ENCODE measurements at regions not wholly inside any gene's neighbourhood (a gene's known extent, or its start where the extent isn't known, plus 50 kb on each side); places are given as distances from the start of the nearest gene placed in this dataset.

GRCh38 chr12:27870939-27871338 lies 90.9 kb upstream of the MANSC4 start:
- no peaks in the 10 kb centered on the region for H3K9me3 ChIP-seq (ENCODE audit: low read depth, low read length, poor library complexity, severe bottlenecking)
- no peak for DNase-seq (ENCODE audit: low spot score)
- CTCF ChIA-PET, result no interaction called here
- H3K4me3 ChIP-seq (ENCODE audit: low read depth, low read length, poor library complexity, severe bottlenecking), result no peak overlapping the region
- intact Hi-C loops (cut with micrococcal nuclease; ENCODE audit: unreplicated experiment), result no loop called here
- no TSS peak for BruUV-seq (replicated peaks)
- no peak overlapping the region for H3K27ac ChIP-seq (ENCODE audit: low read depth, low read length, poor library complexity, severe bottlenecking)
- H3K27me3 ChIP-seq (replicated peaks; ENCODE audit: insufficient read depth, low read depth, low read length, poor library complexity), result no peaks in the 10 kb centered on the region
- no peaks in the 10 kb centered on the region for H3K4me1 ChIP-seq (ENCODE audit: insufficient read depth, low read length, poor library complexity, severe bottlenecking)
- POLR2A ChIA-PET (ENCODE audit: low non-redundant PET), result no interaction called here
- TF ChIP-seq EZH2 (IDR thresholded peaks at IDR 0.05; ENCODE audit: borderline replicate concordance, low read depth, low read length, poor library complexity, severe bottlenecking), result no peak
- TF ChIP-seq, protein P1, sequence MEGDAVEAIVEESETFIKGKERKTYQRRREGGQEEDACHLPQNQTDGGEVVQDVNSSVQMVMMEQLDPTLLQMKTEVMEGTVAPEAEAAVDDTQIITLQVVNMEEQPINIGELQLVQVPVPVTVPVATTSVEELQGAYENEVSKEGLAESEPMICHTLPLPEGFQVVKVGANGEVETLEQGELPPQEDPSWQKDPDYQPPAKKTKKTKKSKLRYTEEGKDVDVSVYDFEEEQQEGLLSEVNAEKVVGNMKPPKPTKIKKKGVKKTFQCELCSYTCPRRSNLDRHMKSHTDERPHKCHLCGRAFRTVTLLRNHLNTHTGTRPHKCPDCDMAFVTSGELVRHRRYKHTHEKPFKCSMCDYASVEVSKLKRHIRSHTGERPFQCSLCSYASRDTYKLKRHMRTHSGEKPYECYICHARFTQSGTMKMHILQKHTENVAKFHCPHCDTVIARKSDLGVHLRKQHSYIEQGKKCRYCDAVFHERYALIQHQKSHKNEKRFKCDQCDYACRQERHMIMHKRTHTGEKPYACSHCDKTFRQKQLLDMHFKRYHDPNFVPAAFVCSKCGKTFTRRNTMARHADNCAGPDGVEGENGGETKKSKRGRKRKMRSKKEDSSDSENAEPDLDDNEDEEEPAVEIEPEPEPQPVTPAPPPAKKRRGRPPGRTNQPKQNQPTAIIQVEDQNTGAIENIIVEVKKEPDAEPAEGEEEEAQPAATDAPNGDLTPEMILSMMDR (conservative IDR thresholded peaks at IDR 0.05; ENCODE audit: low read depth, low read length), result no peak
- no peaks in the 10 kb centered on the region for H3K36me3 ChIP-seq (ENCODE audit: insufficient read depth, low read length, poor library complexity, severe bottlenecking)

- no peak overlapping the region for H3K27ac ChIP-seq (ENCODE audit: low read depth, low read length, poor library complexity, severe bottlenecking)
- H3K27me3 ChIP-seq (replicated peaks; ENCODE audit: insufficient read depth, low read depth, low read length, poor library complexity), result no peaks in the 10 kb centered on the region
- intact Hi-C loops (cut with micrococcal nuclease; ENCODE audit: unreplicated experiment), result no loop called here
- DNase-seq (ENCODE audit: low spot score), result no peak
- no peaks in the 10 kb centered on the region for H3K4me1 ChIP-seq (ENCODE audit: insufficient read depth, low read length, poor library complexity, severe bottlenecking)
- ChIA-PET CTCF (no interaction called here), POLR2A (ENCODE audit: low non-redundant PET) (no interaction called here)
- no peak for TF ChIP-seq EZH2 (IDR thresholded peaks at IDR 0.05; ENCODE audit: borderline replicate concordance, low read depth, low read length, poor library complexity, severe bottlenecking)
- TF ChIP-seq, protein P1 (conservative IDR thresholded peaks at IDR 0.05; ENCODE audit: low read depth, low read length), result no peak
- no peaks in the 10 kb centered on the region for H3K9me3 ChIP-seq (ENCODE audit: low read depth, low read length, poor library complexity, severe bottlenecking)
- H3K36me3 ChIP-seq (ENCODE audit: insufficient read depth, low read length, poor library complexity, severe bottlenecking), result no peaks in the 10 kb centered on the region
- no TSS peak for BruUV-seq (replicated peaks)
- H3K4me3 ChIP-seq (ENCODE audit: low read depth, low read length, poor library complexity, severe bottlenecking), result no peak overlapping the region
Observed at GRCh38 chr12:27869567-27869966, 89.5 kb upstream of the MANSC4 start.

GRCh38 chr12:27868139-27868538 lies 88.1 kb upstream of the MANSC4 start:
- no peaks in the 10 kb centered on the region for H3K36me3 ChIP-seq (ENCODE audit: insufficient read depth, low read length, poor library complexity, severe bottlenecking)
- intact Hi-C loops (cut with micrococcal nuclease; ENCODE audit: unreplicated experiment), result no loop called here
- H3K27ac ChIP-seq (ENCODE audit: low read depth, low read length, poor library complexity, severe bottlenecking), result no peak overlapping the region
- no peak for DNase-seq (ENCODE audit: low spot score)
- no peaks in the 10 kb centered on the region for H3K4me1 ChIP-seq (ENCODE audit: insufficient read depth, low read length, poor library complexity, severe bottlenecking)
- no peaks in the 10 kb centered on the region for H3K27me3 ChIP-seq (replicated peaks; ENCODE audit: insufficient read depth, low read depth, low read length, poor library complexity)
- H3K9me3 ChIP-seq (ENCODE audit: low read depth, low read length, poor library complexity, severe bottlenecking), result no peaks in the 10 kb centered on the region
- TF ChIP-seq, protein P1 (conservative IDR thresholded peaks at IDR 0.05; ENCODE audit: low read depth, low read length), result no peak
- TF ChIP-seq EZH2 (IDR thresholded peaks at IDR 0.05; ENCODE audit: borderline replicate concordance, low read depth, low read length, poor library complexity, severe bottlenecking), result no peak
- POLR2A ChIA-PET (ENCODE audit: low non-redundant PET), result no interaction called here
- no TSS peak for BruUV-seq (replicated peaks)
- H3K4me3 ChIP-seq (ENCODE audit: low read depth, low read length, poor library complexity, severe bottlenecking), result no peak overlapping the region
- CTCF ChIA-PET, result no interaction called here
